A673 (cell line): ENCODE measurements at regions not wholly inside any gene's neighbourhood (a gene's known extent, or its start where the extent isn't known, plus 50 kb on each side); places are given as distances from the start of the nearest gene placed in this dataset.

ENCODE experiments used
- BruUV-seq: library from RNA; stranded (reverse); fragments of 400-500 nt; replicated peaks from 2 replicates; lab custom pipeline; 2021; lab: Mats Ljungman, UMichigan
- CTCF ChIA-PET: fragments of 300-600 bp; sonication (Branson Sonifier 250); formaldehyde crosslinking; loops from one replicate; lab custom pipeline; 2022; ENCODE audit warnings: antibody characterized with exemption; lab: Charles Lee
- POLR2A ChIA-PET: fragments of 300-600 bp; sonication (Branson Sonifier 250); formaldehyde crosslinking; loops from one replicate; lab custom pipeline; 2022; ENCODE audit warnings: antibody characterized with exemption; ENCODE audit not compliant: low non-redundant PET; lab: Charles Lee
- DNase-seq: peaks from one replicate; pipeline ENCODE4 v3.0.0-alpha.2; 2015; ENCODE audit warnings: low spot score
- H3K27ac ChIP-seq: fragments of 200-600 bp; sonication (generic); 2 replicates; pipeline ENCODE4 v1.5.1; 2016; ENCODE audit warnings: mixed run types, low read depth, mild to moderate bottlenecking, mixed read lengths, antibody characterized with exemption, low read length; ENCODE audit not compliant: poor library complexity, severe bottlenecking
- H3K27me3 ChIP-seq: fragments of 200-600 bp; sonication (generic); replicated peaks from 2 replicates; pipeline ENCODE4 v1.6.1; 2017; ENCODE audit warnings: mixed run types, low read depth, mild to moderate bottlenecking, mixed read lengths, antibody characterized with exemption, low read length; ENCODE audit not compliant: insufficient read depth, poor library complexity
- H3K36me3 ChIP-seq: fragments of 200-600 bp; sonication (generic); 2 replicates; pipeline ENCODE4 v1.6.1; 2016; ENCODE audit warnings: mixed run types, mild to moderate bottlenecking, mixed read lengths, antibody characterized with exemption, low read length; ENCODE audit not compliant: insufficient read depth, poor library complexity, severe bottlenecking
- H3K4me1 ChIP-seq: fragments of 200-600 bp; sonication (generic); 2 replicates; pipeline ENCODE4 v1.6.1; 2017; ENCODE audit warnings: mixed run types, mild to moderate bottlenecking, mixed read lengths, antibody characterized with exemption, low read length; ENCODE audit not compliant: insufficient read depth, poor library complexity, severe bottlenecking
- H3K4me3 ChIP-seq: fragments of 200-600 bp; sonication (generic); 2 replicates; pipeline ENCODE4 v1.5.1; 2016; ENCODE audit warnings: low read depth, mixed run types, mild to moderate bottlenecking, mixed read lengths, low read length; ENCODE audit not compliant: poor library complexity, severe bottlenecking
- H3K9me3 ChIP-seq: fragments of 200-600 bp; sonication (generic); 2 replicates; pipeline ENCODE4 v1.6.1; 2016; ENCODE audit warnings: mixed run types, low read depth, mild to moderate bottlenecking, mixed read lengths, antibody characterized with exemption, low read length; ENCODE audit not compliant: poor library complexity, severe bottlenecking
- EZH2 ChIP-seq: fragments of 200-600 bp; sonication (generic); IDR thresholded peaks from 2 replicates; pipeline ENCODE4 v1.6.1; 2017; ENCODE audit warnings: borderline replicate concordance, low read depth, mild to moderate bottlenecking, mixed read lengths, antibody characterized with exemption, low read length; ENCODE audit not compliant: poor library complexity, severe bottlenecking
- intact Hi-C: fragments of 100-400 bp; cut with micrococcal nuclease; formaldehyde crosslinking; loops from one replicate; pipeline ENCODE4 v1.10.0; 2022; ENCODE audit not compliant: unreplicated experiment
- TF ChIP-seq, protein P1 (sequence below): fragments of 300-800, 200-600 bp; sonication (generic); conservative IDR thresholded peaks from 2 replicates; pipeline ENCODE4 v1.5.1; 2017; ENCODE audit warnings: low read depth, mild to moderate bottlenecking, antibody characterized with exemption, low read length, moderate library complexity, mixed read lengths

GRCh38 chr16:47979616-47980182, 176.1 kb downstream of the ABCC12 start:
- POLR2A ChIA-PET, result no interaction called here
- H3K9me3 ChIP-seq, result no peaks in the 10 kb centered on the region
- no peak overlapping the region for H3K4me3 ChIP-seq
- CTCF ChIA-PET, result no interaction called here
- intact Hi-C loops, result no loop called here
- H3K27me3 ChIP-seq, result peaks cover 22% of the 10 kb centered on the region
- no peak overlapping the region for H3K27ac ChIP-seq
- TF ChIP-seq, protein P1, sequence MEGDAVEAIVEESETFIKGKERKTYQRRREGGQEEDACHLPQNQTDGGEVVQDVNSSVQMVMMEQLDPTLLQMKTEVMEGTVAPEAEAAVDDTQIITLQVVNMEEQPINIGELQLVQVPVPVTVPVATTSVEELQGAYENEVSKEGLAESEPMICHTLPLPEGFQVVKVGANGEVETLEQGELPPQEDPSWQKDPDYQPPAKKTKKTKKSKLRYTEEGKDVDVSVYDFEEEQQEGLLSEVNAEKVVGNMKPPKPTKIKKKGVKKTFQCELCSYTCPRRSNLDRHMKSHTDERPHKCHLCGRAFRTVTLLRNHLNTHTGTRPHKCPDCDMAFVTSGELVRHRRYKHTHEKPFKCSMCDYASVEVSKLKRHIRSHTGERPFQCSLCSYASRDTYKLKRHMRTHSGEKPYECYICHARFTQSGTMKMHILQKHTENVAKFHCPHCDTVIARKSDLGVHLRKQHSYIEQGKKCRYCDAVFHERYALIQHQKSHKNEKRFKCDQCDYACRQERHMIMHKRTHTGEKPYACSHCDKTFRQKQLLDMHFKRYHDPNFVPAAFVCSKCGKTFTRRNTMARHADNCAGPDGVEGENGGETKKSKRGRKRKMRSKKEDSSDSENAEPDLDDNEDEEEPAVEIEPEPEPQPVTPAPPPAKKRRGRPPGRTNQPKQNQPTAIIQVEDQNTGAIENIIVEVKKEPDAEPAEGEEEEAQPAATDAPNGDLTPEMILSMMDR, result no peak
- DNase-seq, result no peak
- no peaks in the 10 kb centered on the region for H3K36me3 ChIP-seq
- no peaks in the 10 kb centered on the region for H3K4me1 ChIP-seq
- no TSS peak for BruUV-seq

DNA sequence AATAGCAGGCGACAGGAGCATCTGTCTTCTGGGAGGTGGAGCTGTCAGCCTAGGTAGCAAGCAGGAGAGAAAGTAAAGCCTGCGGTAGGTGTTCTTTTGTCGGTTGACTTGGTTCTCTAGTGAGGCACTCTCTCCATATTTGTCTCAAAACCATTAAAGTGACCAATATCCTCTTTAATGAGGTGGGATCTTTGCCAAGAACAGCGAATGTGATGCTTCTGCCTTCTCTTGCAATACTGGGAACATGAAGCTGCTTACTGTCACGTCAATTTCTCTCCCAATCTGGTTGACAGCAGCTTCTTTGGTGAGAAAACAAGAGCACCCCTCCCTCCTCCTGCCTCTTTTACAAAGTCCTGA, 176.7 kb downstream of the ABCC12 start:
- POLR2A ChIA-PET, result no interaction called here
- DNase-seq, result no peak
- H3K9me3 ChIP-seq, result no peaks in the 10 kb centered on the region
- no peak overlapping the region for H3K4me3 ChIP-seq
- no peaks in the 10 kb centered on the region for H3K36me3 ChIP-seq
- intact Hi-C loops, result no loop called here
- CTCF ChIA-PET, result no interaction called here
- no TSS peak for BruUV-seq
- H3K4me1 ChIP-seq, result no peaks in the 10 kb centered on the region
- TF ChIP-seq, protein P1, result no peak
- TF ChIP-seq EZH2, result no peak
- H3K27me3 ChIP-seq, result peaks cover 22% of the 10 kb centered on the region
- H3K27ac ChIP-seq, result no peak overlapping the region

DNA sequence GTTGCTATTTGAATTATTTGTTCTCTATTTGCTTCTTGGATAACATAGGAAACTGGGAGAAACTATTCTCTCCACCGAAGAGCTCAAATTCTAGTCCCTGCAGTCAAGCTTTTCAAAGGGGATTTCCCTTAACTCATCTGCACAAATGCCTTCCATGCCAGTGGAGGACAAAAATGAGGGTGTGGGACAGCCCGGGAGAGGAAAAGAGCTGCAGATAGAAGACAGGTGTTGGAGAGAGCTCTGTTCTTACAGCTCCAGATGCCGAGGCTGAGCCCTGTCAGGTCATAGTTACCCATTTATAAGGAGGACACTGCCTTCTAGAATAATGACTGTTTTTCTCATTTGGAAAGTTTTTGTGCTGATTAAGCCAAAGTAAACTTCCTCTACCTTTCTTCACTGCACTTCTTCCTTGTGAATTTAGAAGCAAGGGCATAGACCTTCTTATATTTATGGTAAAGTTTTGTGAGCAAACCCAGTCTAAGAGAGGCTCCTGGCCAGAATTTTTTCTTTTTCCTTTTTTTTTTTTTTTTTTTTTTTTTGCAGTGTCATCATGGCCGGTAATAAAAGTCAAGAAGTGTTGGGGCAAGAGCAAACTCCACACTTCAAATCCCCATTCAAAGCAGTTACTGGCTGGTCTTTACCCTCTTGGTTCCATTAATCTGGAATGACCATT, 177.2 kb downstream of the ABCC12 start:
- Histone ChIP-seq H3K4me1 (no peaks in the 10 kb centered on the region), H3K27me3 (peaks cover 19% of the 10 kb centered on the region), H3K9me3 (no peaks in the 10 kb centered on the region), H3K36me3 (no peaks in the 10 kb centered on the region), H3K27ac (no peak overlapping the region), H3K4me3 (no peak overlapping the region)
- ChIA-PET CTCF (no interaction called here), POLR2A (no interaction called here)
- no peak for DNase-seq
- intact Hi-C loops, result no loop called here
- TF ChIP-seq EZH2, result no peak
- TF ChIP-seq, protein P1, result no peak
- BruUV-seq, result no TSS peak
